ENCODE measurements at regions not wholly inside any gene's neighbourhood (a gene's known extent, or its start where the extent isn't known, plus 50 kb on each side); places are given as distances from the start of the nearest gene placed in this dataset.

DNA sequence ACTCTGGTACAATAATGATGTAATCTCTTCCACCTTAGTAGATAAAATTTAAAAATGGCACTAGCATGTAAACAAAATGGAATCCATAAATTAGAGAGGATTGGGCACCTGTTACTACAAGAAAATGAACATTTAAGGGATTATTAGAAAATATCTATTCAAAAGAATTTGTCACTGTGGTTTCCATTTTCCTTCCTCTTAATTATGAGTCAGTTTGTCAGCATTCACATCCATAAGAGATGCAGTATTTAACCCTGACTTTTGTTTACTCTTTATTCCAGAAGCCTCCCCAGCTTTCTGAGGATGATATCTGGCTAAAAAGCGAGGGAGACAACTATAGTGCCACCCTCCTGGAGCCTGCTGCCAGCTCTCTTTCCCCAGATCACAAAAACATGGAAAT, 72.1 kb downstream of the C9orf152 start:
- H3K27ac ChIP-seq (ENCODE audit: low read depth in 1 of 3, low read length in 2 of 3) = no peak overlapping the region
- no peaks in the 10 kb centered on the region for H3K27me3 ChIP-seq (ENCODE audit: control insufficient read depth in 3 of 3, insufficient read depth in 3 of 3, low read length in 3 of 3)
- H3K9me3 ChIP-seq (ENCODE audit: control insufficient read depth in 2 of 2, insufficient read depth in 1 of 2, low read depth in 1 of 2, low read length in 1 of 2) = no peaks in the 10 kb centered on the region
- no peak overlapping the region for H3K4me3 ChIP-seq (ENCODE audit: low read depth in 1 of 3, low read length in 3 of 3)
- FAIRE-seq (no peak), DNase-seq (no peak)
- peaks cover 0 to 31% (median 2%) of the 10 kb centered on the region in 3 donors for H3K36me3 ChIP-seq (ENCODE audit: control insufficient read depth in 3 of 3, insufficient read depth in 2 of 3, low read depth in 1 of 3, low read length in 3 of 3)
- H3K4me1 ChIP-seq (ENCODE audit: control insufficient read depth in 3 of 3, insufficient read depth in 2 of 3, low read depth in 1 of 3, low read length in 2 of 3) = peaks cover 0 to 6% (median 4%) of the 10 kb centered on the region in 3 donors
- 88 to 100% (median 91%) methylated on average over 1 of the region's 1 CpG for WGBS, 3 donors

DNA sequence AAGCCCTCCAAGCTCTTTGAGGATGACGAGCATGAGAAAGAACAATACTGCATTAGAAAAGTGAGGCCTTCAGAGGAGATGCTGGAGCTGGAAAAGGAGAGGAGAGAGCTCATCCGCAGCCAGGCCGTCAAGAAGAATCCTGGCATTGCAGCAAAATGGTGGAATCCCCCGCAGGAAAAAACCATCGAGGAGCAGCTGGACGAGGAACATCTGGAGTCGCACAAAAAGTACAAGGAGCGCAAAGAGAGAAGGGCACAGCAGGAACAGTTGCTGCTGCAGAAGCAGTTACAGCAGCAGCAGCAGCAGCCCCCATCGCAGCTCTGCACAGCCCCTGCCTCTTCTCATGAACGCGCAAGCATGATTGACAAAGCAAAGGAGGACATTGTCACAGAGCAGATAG, 71.2 kb downstream of the C9orf152 start:
- Histone ChIP-seq H3K4me1 (ENCODE audit: control insufficient read depth in 3 of 3, insufficient read depth in 2 of 3, low read depth in 1 of 3, low read length in 2 of 3) (peaks cover 0 to 2% (median 0%) of the 10 kb centered on the region in 3 donors), H3K36me3 (ENCODE audit: control insufficient read depth in 3 of 3, insufficient read depth in 2 of 3, low read depth in 1 of 3, low read length in 3 of 3) (peaks cover 0 to 31% (median 0%) of the 10 kb centered on the region in 3 donors), H3K9me3 (ENCODE audit: control insufficient read depth in 2 of 2, insufficient read depth in 1 of 2, low read depth in 1 of 2, low read length in 1 of 2) (no peaks in the 10 kb centered on the region), H3K27ac (ENCODE audit: low read depth in 1 of 3, low read length in 2 of 3) (no peak overlapping the region), H3K27me3 (ENCODE audit: control insufficient read depth in 3 of 3, insufficient read depth in 3 of 3, low read length in 3 of 3) (no peaks in the 10 kb centered on the region), H3K4me3 (ENCODE audit: low read depth in 1 of 3, low read length in 3 of 3) (no peak overlapping the region)
- DNase-seq (no peak), FAIRE-seq (no peak)
- WGBS, 3 donors = 71 to 93% (median 83%) methylated on average over 11 of the region's 11 CpGs

DNA sequence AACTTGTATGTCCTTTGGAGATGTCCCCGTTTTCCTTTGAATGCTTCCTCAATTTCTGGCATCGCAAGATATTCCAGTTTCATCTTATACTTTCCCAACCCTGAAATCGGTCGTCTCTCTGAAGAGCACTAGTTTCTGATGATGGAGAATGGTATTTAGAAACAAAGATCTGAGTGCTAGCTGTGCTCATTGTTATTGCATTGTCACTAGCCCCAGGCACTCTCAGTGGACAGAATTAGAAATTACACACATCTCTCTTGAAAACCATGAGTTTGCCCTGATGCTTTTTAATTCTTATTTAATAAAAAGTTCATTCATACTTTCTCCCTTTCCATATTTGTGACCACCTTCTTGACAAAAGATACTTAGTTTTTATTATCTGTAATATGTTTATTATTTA, 67.7 kb downstream of the C9orf152 start:
- no peak for FAIRE-seq

DNA sequence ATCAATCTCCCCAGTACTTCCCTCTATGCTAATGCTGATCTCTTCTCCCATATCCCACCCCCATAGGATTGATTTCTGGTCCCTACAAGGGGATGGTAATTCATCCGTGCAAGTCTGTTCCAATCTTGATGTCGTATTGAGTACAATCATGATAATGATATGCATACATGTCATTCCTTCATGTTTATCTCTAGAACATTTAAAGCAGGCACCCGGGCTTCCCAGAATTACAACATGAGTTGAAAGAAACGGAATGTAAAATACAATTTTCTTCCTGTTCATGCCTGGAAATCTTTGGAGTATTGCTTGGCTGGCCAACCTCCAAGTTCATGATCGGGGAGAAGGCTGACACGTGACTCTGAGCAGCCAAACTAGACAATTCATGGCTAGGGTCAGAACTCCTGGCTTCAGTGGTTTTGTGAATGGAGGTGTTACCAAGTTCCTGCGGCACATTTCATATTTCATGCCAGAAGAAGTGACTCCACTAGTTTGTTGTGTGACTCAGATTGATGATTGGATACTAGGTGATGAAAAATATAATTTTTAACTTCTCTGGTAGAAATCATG, 66.6 kb downstream of the C9orf152 start:
- Histone ChIP-seq H3K27me3 (ENCODE audit: control insufficient read depth in 3 of 3, insufficient read depth in 3 of 3, low read length in 3 of 3) (no peaks in the 10 kb centered on the region), H3K36me3 (ENCODE audit: control insufficient read depth in 3 of 3, insufficient read depth in 2 of 3, low read depth in 1 of 3, low read length in 3 of 3) (peaks cover 0 to 26% (median 0%) of the 10 kb centered on the region in 3 donors), H3K4me1 (ENCODE audit: control insufficient read depth in 3 of 3, insufficient read depth in 2 of 3, low read depth in 1 of 3, low read length in 2 of 3) (peaks cover 0 to 10% (median 5%) of the 10 kb centered on the region in 3 donors), H3K9me3 (ENCODE audit: control insufficient read depth in 2 of 2, insufficient read depth in 1 of 2, low read depth in 1 of 2, low read length in 1 of 2) (no peaks in the 10 kb centered on the region), H3K27ac (ENCODE audit: low read depth in 1 of 3, low read length in 2 of 3) (peak overlapping the region in 1 of 3 donors; percentile 43), H3K4me3 (ENCODE audit: low read depth in 1 of 3, low read length in 3 of 3) (no peak overlapping the region)
- WGBS, 3 donors = 51 to 74% (median 67%) methylated on average over 7 of the region's 7 CpGs
- FAIRE-seq (no peak), DNase-seq (no peak)

More for the DNA sequence above, 67.7 kb downstream of the C9orf152 start:
- WGBS, 3 donors = 86 to 95% (median 92%) methylated on average over 4 of the region's 4 CpGs
- peaks cover 0 to 10% (median 5%) of the 10 kb centered on the region in 3 donors for H3K4me1 ChIP-seq (ENCODE audit: control insufficient read depth in 3 of 3, insufficient read depth in 2 of 3, low read depth in 1 of 3, low read length in 2 of 3)
- no peak for DNase-seq
- H3K27me3 ChIP-seq (ENCODE audit: control insufficient read depth in 3 of 3, insufficient read depth in 3 of 3, low read length in 3 of 3) = no peaks in the 10 kb centered on the region
- no peak overlapping the region for H3K27ac ChIP-seq (ENCODE audit: low read depth in 1 of 3, low read length in 2 of 3)
- peaks cover 0 to 26% (median 0%) of the 10 kb centered on the region in 3 donors for H3K36me3 ChIP-seq (ENCODE audit: control insufficient read depth in 3 of 3, insufficient read depth in 2 of 3, low read depth in 1 of 3, low read length in 3 of 3)
- H3K4me3 ChIP-seq (ENCODE audit: low read depth in 1 of 3, low read length in 3 of 3) = no peak overlapping the region
- H3K9me3 ChIP-seq (ENCODE audit: control insufficient read depth in 2 of 2, insufficient read depth in 1 of 2, low read depth in 1 of 2, low read length in 1 of 2) = no peaks in the 10 kb centered on the region

DNA sequence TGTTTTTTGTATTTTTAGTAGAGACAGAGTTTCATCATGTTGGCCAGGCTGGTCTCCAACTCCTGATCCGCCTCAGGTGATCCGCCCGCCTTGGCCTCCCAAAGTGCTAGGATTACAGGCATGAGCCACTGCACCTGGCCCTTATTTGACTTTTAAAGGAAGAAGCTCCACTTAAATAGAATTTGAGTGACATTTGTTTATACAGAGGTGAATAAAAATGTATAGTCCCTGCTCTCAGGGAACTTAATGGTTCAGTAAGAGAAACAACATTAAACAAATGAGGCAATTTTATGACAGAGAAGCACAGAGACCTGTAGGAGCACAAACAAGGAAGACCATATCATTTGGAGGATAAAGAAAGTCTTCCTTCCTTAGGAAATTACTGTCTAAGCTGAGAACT, 65.7 kb downstream of the C9orf152 start:
- FAIRE-seq (no peak), DNase-seq (no peak)
- Histone ChIP-seq H3K9me3 (ENCODE audit: control insufficient read depth in 2 of 2, insufficient read depth in 1 of 2, low read depth in 1 of 2, low read length in 1 of 2) (no peaks in the 10 kb centered on the region), H3K27me3 (ENCODE audit: control insufficient read depth in 3 of 3, insufficient read depth in 3 of 3, low read length in 3 of 3) (no peaks in the 10 kb centered on the region), H3K4me3 (ENCODE audit: low read depth in 1 of 3, low read length in 3 of 3) (no peak overlapping the region), H3K36me3 (ENCODE audit: control insufficient read depth in 3 of 3, insufficient read depth in 2 of 3, low read depth in 1 of 3, low read length in 3 of 3) (peaks cover 0 to 16% (median 0%) of the 10 kb centered on the region in 3 donors), H3K4me1 (ENCODE audit: control insufficient read depth in 3 of 3, insufficient read depth in 2 of 3, low read depth in 1 of 3, low read length in 2 of 3) (peaks cover 0 to 10% (median 5%) of the 10 kb centered on the region in 3 donors), H3K27ac (ENCODE audit: low read depth in 1 of 3, low read length in 2 of 3) (no peak overlapping the region)
- WGBS, 3 donors = 94 to 97% (median 96%) methylated on average over 3 of the region's 3 CpGs

DNA sequence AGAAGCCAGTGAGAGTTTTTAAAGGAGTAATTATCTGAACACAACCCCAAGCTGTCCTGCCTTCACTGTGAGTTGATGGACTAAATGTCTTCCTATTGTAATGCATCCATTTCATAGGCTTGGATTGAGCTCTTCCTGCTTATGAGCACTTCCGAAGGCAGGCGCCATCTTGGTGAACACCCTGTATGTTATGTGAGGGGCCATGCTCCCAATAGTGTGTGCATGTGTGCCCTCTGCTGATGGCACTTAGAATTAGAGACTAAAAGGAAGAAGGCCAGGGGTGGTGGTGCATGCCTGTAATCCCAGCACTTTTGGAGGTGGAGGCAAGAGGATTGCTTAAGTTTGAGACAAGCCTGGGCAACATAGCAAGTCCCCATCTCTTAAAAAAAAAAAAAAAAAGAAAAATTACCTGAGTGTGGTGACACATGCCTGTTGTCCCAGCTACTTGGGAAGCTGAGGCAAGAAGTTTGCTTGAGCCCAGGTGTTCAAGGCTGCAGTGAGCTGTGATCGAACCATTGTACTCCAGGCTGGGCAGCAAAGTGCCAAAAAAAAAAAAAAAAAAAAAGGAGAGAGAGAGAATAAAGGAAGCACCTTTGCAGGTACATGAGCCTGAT, 65.0 kb downstream of the C9orf152 start:
- Histone ChIP-seq H3K4me1 (ENCODE audit: control insufficient read depth in 3 of 3, insufficient read depth in 2 of 3, low read depth in 1 of 3, low read length in 2 of 3) (peaks cover 0 to 10% (median 5%) of the 10 kb centered on the region in 3 donors), H3K27ac (ENCODE audit: low read depth in 1 of 3, low read length in 2 of 3) (peak overlapping the region in 1 of 3 donors; percentile 54), H3K27me3 (ENCODE audit: control insufficient read depth in 3 of 3, insufficient read depth in 3 of 3, low read length in 3 of 3) (no peaks in the 10 kb centered on the region), H3K36me3 (ENCODE audit: control insufficient read depth in 3 of 3, insufficient read depth in 2 of 3, low read depth in 1 of 3, low read length in 3 of 3) (peaks cover 0 to 9% (median 0%) of the 10 kb centered on the region in 3 donors), H3K9me3 (ENCODE audit: control insufficient read depth in 2 of 2, insufficient read depth in 1 of 2, low read depth in 1 of 2, low read length in 1 of 2) (no peaks in the 10 kb centered on the region), H3K4me3 (ENCODE audit: low read depth in 1 of 3, low read length in 3 of 3) (no peak overlapping the region)
- FAIRE-seq (no peak), DNase-seq (no peak)
- WGBS, 3 donors = 84 to 92% (median 87%) methylated on average over 3 of the region's 3 CpGs

DNA sequence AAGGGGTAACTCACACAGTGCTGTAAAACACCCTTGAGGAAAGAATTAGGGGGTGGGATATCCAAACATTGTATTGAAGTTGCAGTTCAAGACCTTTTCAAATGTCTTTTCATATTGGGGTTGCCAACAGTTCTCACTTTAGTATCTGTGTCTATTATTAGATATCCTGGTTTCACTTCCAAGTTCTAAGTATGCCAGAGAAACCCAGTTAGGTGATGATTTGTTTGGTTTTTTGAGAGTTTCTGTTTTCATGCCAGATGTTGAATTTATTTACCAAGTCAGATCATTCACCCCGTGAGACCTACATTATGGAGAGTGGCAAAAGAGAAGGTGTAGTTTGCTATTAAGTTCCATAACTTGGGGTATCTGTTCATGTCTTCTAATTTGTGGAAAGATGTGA, 64.5 kb downstream of the C9orf152 start:
- peaks cover 0 to 4% (median 0%) of the 10 kb centered on the region in 3 donors for H3K36me3 ChIP-seq (ENCODE audit: control insufficient read depth in 3 of 3, insufficient read depth in 2 of 3, low read depth in 1 of 3, low read length in 3 of 3)
- H3K4me3 ChIP-seq (ENCODE audit: low read depth in 1 of 3, low read length in 3 of 3) = no peak overlapping the region
- peaks cover 0 to 10% (median 5%) of the 10 kb centered on the region in 3 donors for H3K4me1 ChIP-seq (ENCODE audit: control insufficient read depth in 3 of 3, insufficient read depth in 2 of 3, low read depth in 1 of 3, low read length in 2 of 3)
- 36 to 73% (median 54%) methylated on average over 1 of the region's 1 CpG for WGBS, 3 donors
- H3K27ac ChIP-seq (ENCODE audit: low read depth in 1 of 3, low read length in 2 of 3) = peak overlapping the region in 1 of 3 donors; percentile 54
- DNase-seq = no peak
- no peaks in the 10 kb centered on the region for H3K9me3 ChIP-seq (ENCODE audit: control insufficient read depth in 2 of 2, insufficient read depth in 1 of 2, low read depth in 1 of 2, low read length in 1 of 2)
- H3K27me3 ChIP-seq (ENCODE audit: control insufficient read depth in 3 of 3, insufficient read depth in 3 of 3, low read length in 3 of 3) = no peaks in the 10 kb centered on the region
- FAIRE-seq = no peak

DNA sequence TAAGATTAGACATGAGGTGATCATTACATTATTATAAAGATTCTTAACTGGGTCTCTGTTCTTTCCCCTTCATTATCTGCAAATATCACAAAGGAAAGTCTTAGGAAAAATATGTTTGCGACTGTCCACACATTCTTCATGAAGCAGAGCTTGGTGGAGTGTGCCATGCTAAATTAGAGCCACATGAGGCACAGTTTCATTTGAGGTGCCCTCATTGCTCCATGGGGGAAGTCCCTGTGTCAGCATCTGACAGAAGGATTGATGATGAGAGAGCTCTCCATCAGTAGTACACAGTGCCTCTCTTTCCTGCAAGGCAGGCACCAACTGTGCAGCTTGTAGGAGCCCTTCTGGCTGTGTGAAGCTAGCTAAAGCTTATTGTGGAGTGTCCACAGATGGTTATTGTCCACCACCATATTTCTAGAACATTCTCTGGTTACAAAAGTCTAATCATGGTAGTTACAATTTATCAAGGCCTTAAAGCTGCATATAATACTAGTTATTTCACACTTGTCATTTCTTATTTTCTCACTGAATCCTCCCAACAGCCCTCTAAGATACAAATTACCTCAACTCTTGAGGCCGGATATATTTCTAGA, 63.9 kb downstream of the C9orf152 start:
- Histone ChIP-seq H3K27me3 (ENCODE audit: control insufficient read depth in 3 of 3, insufficient read depth in 3 of 3, low read length in 3 of 3) (no peaks in the 10 kb centered on the region), H3K4me3 (ENCODE audit: low read depth in 1 of 3, low read length in 3 of 3) (no peak overlapping the region), H3K27ac (ENCODE audit: low read depth in 1 of 3, low read length in 2 of 3) (peak overlapping the region in 1 of 3 donors; percentile 68), H3K36me3 (ENCODE audit: control insufficient read depth in 3 of 3, insufficient read depth in 2 of 3, low read depth in 1 of 3, low read length in 3 of 3) (peaks cover 0 to 3% (median 0%) of the 10 kb centered on the region in 3 donors), H3K4me1 (ENCODE audit: control insufficient read depth in 3 of 3, insufficient read depth in 2 of 3, low read depth in 1 of 3, low read length in 2 of 3) (peaks cover 0 to 10% (median 5%) of the 10 kb centered on the region in 3 donors), H3K9me3 (ENCODE audit: control insufficient read depth in 2 of 2, insufficient read depth in 1 of 2, low read depth in 1 of 2, low read length in 1 of 2) (no peaks in the 10 kb centered on the region)
- DNase-seq (no peak), FAIRE-seq (no peak)
- 70 to 84% (median 80%) methylated on average over 2 of the region's 2 CpGs for WGBS, 3 donors

All from small intestine (tissue), 7 donors.